ENCODE measurements at regions not wholly inside any gene's neighbourhood (a gene's known extent, or its start where the extent isn't known, plus 50 kb on each side); places are given as distances from the start of the nearest gene placed in this dataset.

GRCh38 chr18:51255693-51256092, 58.2 kb upstream of the MEX3C start:
- Histone ChIP-seq H3K79me1 (ENCODE audit: low read depth, low read length) (no peaks in the 10 kb centered on the region), H3K9me3 (ENCODE audit: insufficient read depth in 2 of 2, low read depth in 1 of 2, low read length in 1 of 2) (no peaks in the 10 kb centered on the region), H3K4me3 (ENCODE audit: extremely low read depth in 1 of 4, insufficient read depth in 2 of 4, low read depth in 3 of 4, low read length in 4 of 4) (no peak overlapping the region), H2AK5ac (ENCODE audit: low read depth, low read length) (no peak overlapping the region), H4K8ac (ENCODE audit: extremely low read depth, insufficient read depth, low read length) (no peak overlapping the region), H2BK20ac (ENCODE audit: low read length) (no peak overlapping the region), H2BK15ac (ENCODE audit: low read length) (no peak overlapping the region), H2BK120ac (replicated peaks; ENCODE audit: low read depth, low read length) (no peak overlapping the region), H2BK5ac (ENCODE audit: low read depth, low read length) (no peak overlapping the region), H4K91ac (replicated peaks; ENCODE audit: insufficient read length, low read length) (no peak overlapping the region), H3K4me1 (replicated peaks in 1 of 4; ENCODE audit: control insufficient read depth in 3 of 4, insufficient read depth in 4 of 4, low read length in 3 of 4) (peaks cover 0 to 4% (median 0%) of the 10 kb centered on the region in 4 experiments; a peak in 1 of 7 replicates), H4K5ac (ENCODE audit: insufficient read length, low read depth, low read length) (no peak overlapping the region), H2AFZ (ENCODE audit: low read length) (no peak overlapping the region), H3K14ac (ENCODE audit: insufficient read length) (no peak overlapping the region), H3K9ac (replicated peaks in 1 of 4; ENCODE audit: extremely low read depth in 1 of 4, low read depth in 3 of 4, low read length in 3 of 4) (no peak overlapping the region), H4K20me1 (replicated peaks in 1 of 2; ENCODE audit: control insufficient read depth in 1 of 2, insufficient read depth in 2 of 2, low read length in 2 of 2) (no peaks in the 10 kb centered on the region), H3K36me3 (ENCODE audit: control insufficient read depth in 2 of 4, insufficient read depth in 4 of 4, low read length in 3 of 4) (no peaks in the 10 kb centered on the region), H3K4ac (replicated peaks; ENCODE audit: insufficient read length, low read depth, low read length) (no peak overlapping the region), H3K56ac (replicated peaks; ENCODE audit: insufficient read length, low read depth, low read length) (no peak overlapping the region), H3K27ac (ENCODE audit: low read depth, low read length) (no peak overlapping the region), H3K18ac (ENCODE audit: extremely low read depth, low read length) (no peak overlapping the region), H3K23me2 (ENCODE audit: low read depth, low read length) (peaks cover 2% of the 10 kb centered on the region; the same call in 1 of the 2 replicates), H2BK12ac (ENCODE audit: low read depth, low read length) (no peak overlapping the region), H3K79me2 (ENCODE audit: control insufficient read depth in 1 of 2, insufficient read depth in 2 of 2, low read length in 2 of 2) (no peaks in the 10 kb centered on the region), H3K27me3 (replicated peaks in 1 of 4; ENCODE audit: control insufficient read depth in 3 of 4, extremely low read depth in 1 of 4, insufficient read depth in 3 of 4, low read length in 3 of 4) (no peaks in the 10 kb centered on the region), H3K4me2 (ENCODE audit: insufficient read depth in 1 of 2, low read depth in 2 of 2, low read length in 2 of 2) (no peak overlapping the region), H3K23ac (ENCODE audit: insufficient read length) (no peak overlapping the region)
- WGBS, 2 experiments (ENCODE audit: extremely low coverage in 1 of 2, insufficient coverage in 1 of 2, insufficient read length in 1 of 2, insufficient replicate concordance in 2 of 2, low coverage in 1 of 2, low lambda C conversion rate in 2 of 2, missing lambda C conversion rate in 1 of 2) = 81% methylated on average over 3 of the region's 3 CpGs; no CpG with 5 or more reads in 1 of the 2 experiments
- DNase-seq (ENCODE audit: low read depth in 1 of 2, low spot score in 2 of 2) = no peak
- ChIA-PET POLR2A (ENCODE audit: partially characterized antibody) (no interaction called here), CTCF (ENCODE audit: partially characterized antibody) (interaction anchor here (0.7 to 1.8 kb wide), 3 partner anchors 22 to 599 kb away, joined by 3 to 6 read pairs (median 3); no protein-coding TSS in a partner anchor)
- no peak for FAIRE-seq
- no peak for TF ChIP-seq SP2 (IDR thresholded peaks at IDR 0.05; ENCODE audit: low read length)
- TF ChIP-seq GABPA (IDR thresholded peaks at IDR 0.05; ENCODE audit: borderline replicate concordance, insufficient read depth, low read length) = no peak
- TF ChIP-seq JUND (IDR thresholded peaks at IDR 0.05; ENCODE audit: low read length) = no peak
- TF ChIP-seq, protein P1, sequence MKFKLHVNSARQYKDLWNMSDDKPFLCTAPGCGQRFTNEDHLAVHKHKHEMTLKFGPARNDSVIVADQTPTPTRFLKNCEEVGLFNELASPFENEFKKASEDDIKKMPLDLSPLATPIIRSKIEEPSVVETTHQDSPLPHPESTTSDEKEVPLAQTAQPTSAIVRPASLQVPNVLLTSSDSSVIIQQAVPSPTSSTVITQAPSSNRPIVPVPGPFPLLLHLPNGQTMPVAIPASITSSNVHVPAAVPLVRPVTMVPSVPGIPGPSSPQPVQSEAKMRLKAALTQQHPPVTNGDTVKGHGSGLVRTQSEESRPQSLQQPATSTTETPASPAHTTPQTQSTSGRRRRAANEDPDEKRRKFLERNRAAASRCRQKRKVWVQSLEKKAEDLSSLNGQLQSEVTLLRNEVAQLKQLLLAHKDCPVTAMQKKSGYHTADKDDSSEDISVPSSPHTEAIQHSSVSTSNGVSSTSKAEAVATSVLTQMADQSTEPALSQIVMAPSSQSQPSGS (IDR thresholded peaks at IDR 0.05; ENCODE audit: low read length) = no peak
- TF ChIP-seq SUZ12 (IDR thresholded peaks at IDR 0.05; ENCODE audit: low read length) = no peak
- no peak for TF ChIP-seq ASH2L (IDR thresholded peaks at IDR 0.05; ENCODE audit: low read length)
- no peak for TF ChIP-seq TAF7 (optimal IDR thresholded peaks at IDR 0.05; ENCODE audit: borderline replicate concordance, low read depth, low read length)
- TF ChIP-seq EGR1 (IDR thresholded peaks at IDR 0.05; ENCODE audit: borderline replicate concordance, low read depth, low read length) = no peak
- no peak for TF ChIP-seq CBX8 (IDR thresholded peaks at IDR 0.05; ENCODE audit: borderline replicate concordance, low read depth, low read length)
- no peak for TF ChIP-seq CTBP2 (IDR thresholded peaks at IDR 0.05; ENCODE audit: borderline replicate concordance, insufficient read depth, insufficient read length, low read length)
- no peak for TF ChIP-seq E2F6 (IDR thresholded peaks at IDR 0.05)
- no peak for TF ChIP-seq SP4 (IDR thresholded peaks at IDR 0.05; ENCODE audit: low read length)
